Thoracic aorta (tissue), 2 donors: ENCODE measurements at regions not wholly inside any gene's neighbourhood (a gene's known extent, or its start where the extent isn't known, plus 50 kb on each side); places are given as distances from the start of the nearest gene placed in this dataset.

ENCODE experiments used
- ATAC-seq: fragments of 150-250 bp; one replicate; pipeline ENCODE4 v1.8.0; 2017; ENCODE audit warnings: low read depth; ENCODE audit not compliant: insufficient number of reproducible peaks, low FRiP score
- DNase-seq: peaks from one replicate; pipeline ENCODE4 v3.0.0-alpha.2; 2020; ENCODE audit warnings: low spot score
- H3K27ac ChIP-seq, 2 donors: fragments of 200-600 bp; sonication (generic); 1 replicate in 1 of 2; 2 replicates in 1 of 2; pipeline ENCODE4 v1.5.1; 2016; ENCODE audit warnings: mild to moderate bottlenecking in 2 of 2, moderate library complexity in 2 of 2
- H3K27me3 ChIP-seq: fragments of 200-600 bp; sonication (generic); replicated peaks from 2 replicates; pipeline ENCODE4 v1.6.0; 2016; ENCODE audit warnings: mild to moderate bottlenecking; ENCODE audit not compliant: insufficient read depth
- H3K36me3 ChIP-seq: fragments of 200-600 bp; sonication (generic); one replicate; pipeline ENCODE4 v1.5.1; 2016
- H3K4me1 ChIP-seq, 2 donors: fragments of 200-600 bp; sonication (generic); 1 replicate in 1 of 2; 2 replicates in 1 of 2; pipeline versions ENCODE4 v1.5.1 to v1.6.0; 2016; ENCODE audit warnings: low read depth in 2 of 2, mild to moderate bottlenecking in 1 of 2; ENCODE audit not compliant: control insufficient read depth in 1 of 2
- H3K4me3 ChIP-seq: fragments of 200-600 bp; sonication (generic); 2 replicates; pipeline ENCODE4 v1.5.1; 2016; ENCODE audit warnings: mild to moderate bottlenecking
- H3K9me3 ChIP-seq: fragments of 200-600 bp; sonication (generic); 2 replicates; pipeline ENCODE4 v1.5.1; 2016
- TF ChIP-seq, protein P1 (sequence below): fragments of 200-600 bp; sonication (generic); IDR thresholded peaks from one replicate; pipeline ENCODE4 v1.5.1; 2019; ENCODE audit warnings: antibody characterized with exemption

DNA sequence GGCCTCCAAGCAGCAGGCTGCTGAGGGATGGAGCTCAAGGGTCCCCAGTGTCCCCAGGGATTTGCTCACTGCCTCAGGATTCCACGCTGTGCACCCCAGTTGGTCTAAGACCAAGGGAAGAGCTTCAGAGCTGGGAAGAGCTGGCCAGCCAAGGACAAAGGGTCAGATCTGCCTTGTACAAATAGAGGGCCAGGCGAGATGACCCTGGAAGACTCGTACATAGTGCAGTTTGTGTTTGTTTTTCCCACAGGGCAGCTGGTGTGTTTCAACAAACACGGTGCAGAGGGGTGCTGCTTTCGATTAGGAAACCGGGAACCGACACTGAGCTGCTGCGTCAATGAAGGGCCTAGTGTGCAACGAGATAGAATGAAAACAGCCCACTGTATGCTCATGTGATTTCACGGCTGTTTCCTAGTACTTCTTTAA lies 56.1 kb upstream of the TRPM1 start:
- Histone ChIP-seq H3K36me3 (no peaks in the 10 kb centered on the region), H3K4me1 (no peaks in the 10 kb centered on the region), H3K27ac (no peak overlapping the region), H3K9me3 (no peaks in the 10 kb centered on the region), H3K4me3 (no peak overlapping the region), H3K27me3 (no peaks in the 10 kb centered on the region)
- ATAC-seq (no peak), DNase-seq (no peak)
- TF ChIP-seq, protein P1, sequence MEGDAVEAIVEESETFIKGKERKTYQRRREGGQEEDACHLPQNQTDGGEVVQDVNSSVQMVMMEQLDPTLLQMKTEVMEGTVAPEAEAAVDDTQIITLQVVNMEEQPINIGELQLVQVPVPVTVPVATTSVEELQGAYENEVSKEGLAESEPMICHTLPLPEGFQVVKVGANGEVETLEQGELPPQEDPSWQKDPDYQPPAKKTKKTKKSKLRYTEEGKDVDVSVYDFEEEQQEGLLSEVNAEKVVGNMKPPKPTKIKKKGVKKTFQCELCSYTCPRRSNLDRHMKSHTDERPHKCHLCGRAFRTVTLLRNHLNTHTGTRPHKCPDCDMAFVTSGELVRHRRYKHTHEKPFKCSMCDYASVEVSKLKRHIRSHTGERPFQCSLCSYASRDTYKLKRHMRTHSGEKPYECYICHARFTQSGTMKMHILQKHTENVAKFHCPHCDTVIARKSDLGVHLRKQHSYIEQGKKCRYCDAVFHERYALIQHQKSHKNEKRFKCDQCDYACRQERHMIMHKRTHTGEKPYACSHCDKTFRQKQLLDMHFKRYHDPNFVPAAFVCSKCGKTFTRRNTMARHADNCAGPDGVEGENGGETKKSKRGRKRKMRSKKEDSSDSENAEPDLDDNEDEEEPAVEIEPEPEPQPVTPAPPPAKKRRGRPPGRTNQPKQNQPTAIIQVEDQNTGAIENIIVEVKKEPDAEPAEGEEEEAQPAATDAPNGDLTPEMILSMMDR, result no peak

DNA sequence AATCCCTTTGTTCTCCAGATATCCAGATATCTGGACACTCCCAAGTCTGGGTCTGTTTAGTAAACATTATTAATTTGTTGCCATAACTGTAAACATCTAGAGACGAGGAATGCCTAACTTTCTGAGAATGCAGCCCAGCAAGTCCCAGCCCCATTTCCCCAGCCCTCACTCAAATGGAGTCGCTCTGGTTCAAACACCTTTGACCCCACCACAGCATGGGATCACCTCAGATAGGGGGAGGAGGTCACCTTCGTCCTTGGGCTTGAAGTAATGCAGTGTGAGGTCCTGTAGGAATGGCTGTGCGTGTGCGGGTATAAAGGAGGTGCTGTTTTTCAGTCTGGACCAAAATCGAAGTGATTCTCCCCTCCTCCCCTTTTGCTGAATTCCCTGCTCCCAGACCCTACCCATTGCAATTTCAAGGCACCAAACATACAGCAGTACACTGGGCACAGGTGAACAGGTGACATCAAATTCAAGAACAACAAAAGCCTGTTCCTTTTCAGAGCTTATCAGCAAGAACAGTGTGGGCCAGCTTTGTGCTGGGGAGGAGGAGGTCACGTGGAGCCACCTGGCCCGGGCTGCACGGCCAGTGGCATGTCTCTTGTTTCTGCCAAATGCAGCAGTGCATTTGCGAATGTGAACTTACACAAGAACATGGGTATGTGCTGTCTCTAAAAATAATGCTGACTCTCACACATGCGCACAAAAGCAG lies 57.5 kb upstream of the TRPM1 start:
- DNase-seq (no peak), ATAC-seq (no peak)
- Histone ChIP-seq H3K36me3 (no peaks in the 10 kb centered on the region), H3K27ac (no peak overlapping the region), H3K4me3 (no peak overlapping the region), H3K9me3 (no peaks in the 10 kb centered on the region), H3K27me3 (no peaks in the 10 kb centered on the region), H3K4me1 (no peaks in the 10 kb centered on the region)
- TF ChIP-seq, protein P1, result no peak

DNA sequence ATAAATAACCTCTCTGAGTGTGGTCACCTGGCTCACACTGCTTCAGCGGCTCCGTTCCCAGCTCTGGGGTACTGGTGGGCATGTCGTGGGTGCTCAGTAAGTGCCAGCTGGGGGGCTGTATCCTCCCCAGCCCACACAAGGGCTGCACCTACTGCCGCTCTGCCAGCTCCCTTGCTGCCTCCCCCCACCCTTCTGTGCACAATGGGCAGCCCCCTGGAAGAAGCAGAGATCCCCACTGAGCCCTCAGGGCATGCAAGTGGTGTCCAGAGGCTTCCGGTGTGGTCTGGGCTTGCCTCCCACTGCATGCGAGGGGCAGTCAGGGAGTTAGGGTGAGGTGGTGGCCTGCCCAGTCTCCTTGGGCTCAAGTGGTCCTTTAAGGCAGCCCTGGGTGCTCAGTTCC lies 58.3 kb upstream of the TRPM1 start:
- H3K27me3 ChIP-seq, result no peaks in the 10 kb centered on the region
- H3K4me1 ChIP-seq, result no peaks in the 10 kb centered on the region
- DNase-seq, result no peak
- no peak overlapping the region for H3K27ac ChIP-seq
- no peaks in the 10 kb centered on the region for H3K36me3 ChIP-seq
- no peak for ATAC-seq
- TF ChIP-seq, protein P1, result no peak
- H3K4me3 ChIP-seq, result no peak overlapping the region
- H3K9me3 ChIP-seq, result no peaks in the 10 kb centered on the region

DNA sequence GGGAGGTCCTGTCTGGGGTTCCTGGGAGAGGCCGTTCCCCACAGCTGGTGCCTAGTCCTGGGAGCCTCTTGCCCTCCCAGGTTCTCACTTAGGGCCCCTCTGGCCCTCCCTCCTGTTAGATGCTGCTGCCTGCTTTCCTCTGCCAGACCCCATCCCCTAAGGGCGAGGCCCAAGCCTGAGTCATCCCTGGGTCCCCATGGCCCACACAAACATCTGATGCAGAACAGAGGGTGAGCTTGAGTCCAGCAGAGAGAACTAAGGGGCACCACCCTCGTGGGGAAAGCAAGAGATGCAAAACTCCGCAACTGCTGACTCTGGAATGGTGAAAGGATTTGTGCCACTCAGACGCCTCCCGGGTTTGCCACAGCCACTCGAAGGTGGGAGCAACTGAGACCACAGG lies 58.8 kb upstream of the TRPM1 start:
- no peaks in the 10 kb centered on the region for H3K9me3 ChIP-seq
- TF ChIP-seq, protein P1, result no peak
- H3K27me3 ChIP-seq, result no peaks in the 10 kb centered on the region
- no peak overlapping the region for H3K27ac ChIP-seq
- no peak for DNase-seq
- no peaks in the 10 kb centered on the region for H3K36me3 ChIP-seq
- H3K4me1 ChIP-seq, result no peaks in the 10 kb centered on the region
- no peak overlapping the region for H3K4me3 ChIP-seq
- no peak for ATAC-seq

DNA sequence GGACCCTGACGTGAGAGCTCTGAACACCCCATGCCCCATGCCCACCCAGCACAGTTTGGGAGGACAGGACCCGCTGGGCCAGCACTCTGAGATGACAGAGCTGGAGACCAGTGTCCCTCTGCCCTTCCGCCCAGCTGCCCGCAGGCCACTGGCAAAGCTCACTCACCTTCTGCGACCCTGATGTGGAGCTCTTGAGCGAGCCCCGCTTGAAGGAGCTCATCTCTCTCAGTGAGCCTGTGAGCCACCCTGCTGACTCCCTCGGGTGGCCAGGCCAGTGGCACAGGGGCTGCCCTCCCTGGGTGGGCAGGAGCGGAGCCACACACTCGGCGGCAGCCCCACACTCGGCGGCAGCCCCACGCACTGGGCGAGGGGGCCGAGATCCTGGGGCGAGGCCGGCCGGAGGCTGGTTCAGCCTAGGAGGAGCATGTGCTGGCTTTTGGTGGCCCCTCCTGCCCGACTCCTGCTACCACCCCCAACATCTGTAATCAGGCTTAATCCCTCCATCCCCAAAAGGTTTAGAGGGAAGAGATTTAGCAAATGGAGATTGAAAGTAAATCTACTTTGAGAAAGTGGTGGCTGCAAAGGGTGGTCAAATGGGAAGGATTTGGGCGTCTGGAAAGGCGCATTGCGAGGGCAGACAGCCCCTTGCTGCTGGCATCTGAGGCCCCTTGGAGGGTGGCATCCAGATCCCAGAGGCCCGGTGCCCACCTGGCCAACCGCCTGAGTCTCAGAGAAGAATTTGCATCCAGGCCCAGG lies 59.4 kb upstream of the TRPM1 start:
- DNase-seq (no peak), ATAC-seq (no peak)
- no peaks in the 10 kb centered on the region for H3K9me3 ChIP-seq
- H3K27me3 ChIP-seq, result no peaks in the 10 kb centered on the region
- no peak overlapping the region for H3K27ac ChIP-seq
- no peaks in the 10 kb centered on the region for H3K4me1 ChIP-seq
- no peak overlapping the region for H3K4me3 ChIP-seq
- TF ChIP-seq, protein P1, result no peak
- no peaks in the 10 kb centered on the region for H3K36me3 ChIP-seq
